ENCODE measurements at regions not wholly inside any gene's neighbourhood (a gene's known extent, or its start where the extent isn't known, plus 50 kb on each side); places are given as distances from the start of the nearest gene placed in this dataset.

- no peak for DNase-seq
These were observed 226.8 kb upstream of the IGFBP3 start for GRCh38 chr7:46147871-46148270.

- DNase-seq = no peak
These were observed 225.6 kb upstream of the IGFBP3 start for GRCh38 chr7:46146454-46147255.

- DNase-seq = no peak
These were observed 224.3 kb upstream of the IGFBP3 start for GRCh38 chr7:46145412-46145811.

GRCh38 chr7:46143949-46144917 is 223.2 kb upstream of the IGFBP3 start:
- no peak for DNase-seq

GRCh38 chr7:46143421-46143820 is 222.3 kb upstream of the IGFBP3 start:
- no peak for DNase-seq

GRCh38 chr7:46139079-46139478 is 218.0 kb upstream of the IGFBP3 start:
- no peak for DNase-seq

- no peak for DNase-seq
These were observed 216.7 kb upstream of the IGFBP3 start for GRCh38 chr7:46137725-46138124.

GRCh38 chr7:46135557-46135956 is 214.5 kb upstream of the IGFBP3 start:
- no peak for DNase-seq

GRCh38 chr7:46134795-46135194 is 213.7 kb upstream of the IGFBP3 start:
- no peak for DNase-seq

- no peak for DNase-seq
These were observed 213.3 kb upstream of the IGFBP3 start for GRCh38 chr7:46134385-46134784.

- no peak for DNase-seq
These were observed 212.7 kb upstream of the IGFBP3 start for GRCh38 chr7:46133751-46134150.

- DNase-seq = no peak
These were observed 212.0 kb upstream of the IGFBP3 start for GRCh38 chr7:46133072-46133471.

- DNase-seq = no peak
These were observed 211.1 kb upstream of the IGFBP3 start for GRCh38 chr7:46131916-46132795.

GRCh38 chr7:46129831-46130230 is 208.8 kb upstream of the IGFBP3 start:
- DNase-seq = no peak

GRCh38 chr7:46127814-46128213 is 206.7 kb upstream of the IGFBP3 start:
- no peak for DNase-seq

GRCh38 chr7:46126675-46127300 is 205.7 kb upstream of the IGFBP3 start:
- no peak for DNase-seq

GRCh38 chr7:46123756-46124343 is 202.8 kb upstream of the IGFBP3 start:
- DNase-seq = no peak

- DNase-seq = no peak
These were observed 194.3 kb upstream of the IGFBP3 start for GRCh38 chr7:46115410-46115809.

- DNase-seq = no peak
These were observed 188.4 kb upstream of the IGFBP3 start for GRCh38 chr7:46109437-46109836.

- DNase-seq = no peak
These were observed 187.2 kb upstream of the IGFBP3 start for GRCh38 chr7:46108272-46108671.

GRCh38 chr7:46107610-46108217 is 186.6 kb upstream of the IGFBP3 start:
- no peak for DNase-seq

GRCh38 chr7:46100521-46100920 is 179.4 kb upstream of the IGFBP3 start:
- no peak for DNase-seq
